ENCODE measurements at regions not wholly inside any gene's neighbourhood (a gene's known extent, or its start where the extent isn't known, plus 50 kb on each side); places are given as distances from the start of the nearest gene placed in this dataset.

- no peaks in the 10 kb centered on the region for H3K9me3 ChIP-seq (replicated peaks in 1 of 3)
- intact Hi-C loops (cut with DNase I): no loop called here
- DNase-seq: peak in 1 of 7 donors; percentile 11
- 83 to 92% (median 86%) methylated on average over 8 of the region's 8 CpGs for WGBS, 4 donors
- TF ChIP-seq POLR2A (IDR thresholded peaks at IDR 0.05): no peak
- TF ChIP-seq, protein P1, sequence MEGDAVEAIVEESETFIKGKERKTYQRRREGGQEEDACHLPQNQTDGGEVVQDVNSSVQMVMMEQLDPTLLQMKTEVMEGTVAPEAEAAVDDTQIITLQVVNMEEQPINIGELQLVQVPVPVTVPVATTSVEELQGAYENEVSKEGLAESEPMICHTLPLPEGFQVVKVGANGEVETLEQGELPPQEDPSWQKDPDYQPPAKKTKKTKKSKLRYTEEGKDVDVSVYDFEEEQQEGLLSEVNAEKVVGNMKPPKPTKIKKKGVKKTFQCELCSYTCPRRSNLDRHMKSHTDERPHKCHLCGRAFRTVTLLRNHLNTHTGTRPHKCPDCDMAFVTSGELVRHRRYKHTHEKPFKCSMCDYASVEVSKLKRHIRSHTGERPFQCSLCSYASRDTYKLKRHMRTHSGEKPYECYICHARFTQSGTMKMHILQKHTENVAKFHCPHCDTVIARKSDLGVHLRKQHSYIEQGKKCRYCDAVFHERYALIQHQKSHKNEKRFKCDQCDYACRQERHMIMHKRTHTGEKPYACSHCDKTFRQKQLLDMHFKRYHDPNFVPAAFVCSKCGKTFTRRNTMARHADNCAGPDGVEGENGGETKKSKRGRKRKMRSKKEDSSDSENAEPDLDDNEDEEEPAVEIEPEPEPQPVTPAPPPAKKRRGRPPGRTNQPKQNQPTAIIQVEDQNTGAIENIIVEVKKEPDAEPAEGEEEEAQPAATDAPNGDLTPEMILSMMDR (IDR thresholded peaks at IDR 0.05): no peak
- no peaks in the 10 kb centered on the region for H3K4me1 ChIP-seq (replicated peaks in 1 of 2)
- no peaks in the 10 kb centered on the region for H3K36me3 ChIP-seq (replicated peaks in 1 of 2)
- H3K27ac ChIP-seq: no peak overlapping the region
- H3K27me3 ChIP-seq: no peaks in the 10 kb centered on the region
- H3K4me3 ChIP-seq: no peak overlapping the region
These were observed 171.9 kb upstream of the RAB4A start for GRCh38 chr1:229098903-229099578.

DNA sequence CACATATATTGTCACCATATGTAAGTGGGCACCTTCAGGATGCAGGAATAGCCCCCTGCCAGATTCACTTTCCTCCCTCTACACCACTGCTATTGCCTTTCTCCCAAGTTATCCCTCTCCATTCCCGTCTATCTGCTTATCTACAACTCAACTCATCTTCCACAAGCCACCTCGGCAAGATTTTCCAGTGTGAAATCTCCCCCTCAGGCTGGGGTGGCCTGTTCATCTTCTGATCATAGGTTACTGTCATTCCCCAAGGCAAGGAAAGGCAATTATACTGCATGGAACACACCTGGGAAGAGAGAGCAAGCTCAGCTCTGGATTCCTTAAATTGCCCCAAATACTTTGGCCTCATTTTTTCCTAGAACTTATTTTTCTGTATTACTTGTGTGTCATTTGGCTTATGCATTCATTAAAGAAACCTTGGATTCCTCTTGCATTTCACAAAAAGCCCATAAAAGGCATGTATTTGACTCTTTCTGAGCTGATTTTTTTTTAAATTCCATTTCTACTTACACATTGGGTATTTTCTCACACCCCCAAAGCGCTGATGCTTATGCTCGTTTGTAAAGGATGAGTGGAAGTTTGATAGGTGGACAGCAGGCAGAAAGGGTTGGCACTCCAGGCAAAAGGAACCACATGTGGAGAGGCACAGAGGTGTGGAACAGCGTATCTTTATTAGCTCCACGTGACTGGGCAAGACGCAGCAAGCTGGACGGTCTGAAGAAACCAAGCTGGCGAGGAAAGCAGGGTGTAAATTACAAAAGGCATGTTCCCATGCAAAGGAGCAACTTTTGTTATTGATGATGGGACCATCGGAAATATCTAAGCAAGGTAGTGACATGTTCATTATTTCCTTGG lies 169.7 kb upstream of the RAB4A start:
- no peak overlapping the region for H3K4me3 ChIP-seq

DNA sequence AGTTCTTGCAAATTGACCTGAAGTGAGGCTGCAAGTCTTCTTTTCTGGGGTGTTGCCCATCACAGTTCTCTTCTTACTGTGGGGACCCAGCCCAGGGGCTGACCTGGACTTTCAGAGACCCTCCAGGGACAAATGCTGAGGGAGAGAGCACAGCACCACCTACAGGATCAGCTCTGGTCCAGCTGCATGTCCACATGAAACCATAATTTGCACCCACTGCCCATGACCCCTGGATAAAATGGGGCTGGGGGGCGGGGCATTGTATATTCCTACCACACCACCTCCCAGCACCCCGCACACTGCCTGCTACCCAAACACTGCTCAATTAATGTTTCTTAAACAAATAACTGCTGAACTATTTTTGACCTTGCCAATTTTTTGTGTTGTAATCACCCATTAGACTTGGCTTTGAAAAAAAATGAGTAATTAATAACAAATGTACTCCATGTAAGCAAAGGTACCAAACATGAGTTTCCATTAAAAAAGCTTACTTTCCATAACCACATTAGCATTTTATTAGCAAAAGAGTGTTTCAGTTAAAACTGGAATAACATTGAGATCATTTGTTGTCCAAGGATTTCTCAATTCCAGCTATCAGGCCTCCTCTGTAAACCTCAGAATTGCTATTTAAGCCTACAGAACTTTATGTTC lies 168.0 kb upstream of the RAB4A start:
- intact Hi-C loops (cut with DNase I): no loop called here
- no peak overlapping the region for H3K27ac ChIP-seq
- 38 to 77% (median 62%) methylated on average over 2 of the region's 2 CpGs for WGBS, 4 donors
- no peaks in the 10 kb centered on the region for H3K9me3 ChIP-seq (replicated peaks in 1 of 3)
- no peaks in the 10 kb centered on the region for H3K36me3 ChIP-seq (replicated peaks in 1 of 2)
- H3K4me1 ChIP-seq (replicated peaks in 1 of 2): no peaks in the 10 kb centered on the region
- H3K27me3 ChIP-seq: no peaks in the 10 kb centered on the region
- no peak for DNase-seq
- no peak overlapping the region for H3K4me3 ChIP-seq
- TF ChIP-seq POLR2A (IDR thresholded peaks at IDR 0.05): no peak
- TF ChIP-seq, protein P1 (IDR thresholded peaks at IDR 0.05): peak in 1 of 6 experiments; percentile 14

More for the DNA sequence above, 169.7 kb upstream of the RAB4A start:
- DNase-seq: no peak
- Histone ChIP-seq H3K4me1 (replicated peaks in 1 of 2) (no peaks in the 10 kb centered on the region), H3K36me3 (replicated peaks in 1 of 2) (no peaks in the 10 kb centered on the region), H3K27me3 (no peaks in the 10 kb centered on the region), H3K9me3 (replicated peaks in 1 of 3) (no peaks in the 10 kb centered on the region), H3K27ac (no peak overlapping the region)
- TF ChIP-seq POLR2A (IDR thresholded peaks at IDR 0.05): no peak
- TF ChIP-seq, protein P1 (IDR thresholded peaks at IDR 0.05): no peak
- 92 to 96% (median 93%) methylated on average over 10 of the region's 10 CpGs for WGBS, 4 donors
- intact Hi-C loops (cut with DNase I): no loop called here

DNA sequence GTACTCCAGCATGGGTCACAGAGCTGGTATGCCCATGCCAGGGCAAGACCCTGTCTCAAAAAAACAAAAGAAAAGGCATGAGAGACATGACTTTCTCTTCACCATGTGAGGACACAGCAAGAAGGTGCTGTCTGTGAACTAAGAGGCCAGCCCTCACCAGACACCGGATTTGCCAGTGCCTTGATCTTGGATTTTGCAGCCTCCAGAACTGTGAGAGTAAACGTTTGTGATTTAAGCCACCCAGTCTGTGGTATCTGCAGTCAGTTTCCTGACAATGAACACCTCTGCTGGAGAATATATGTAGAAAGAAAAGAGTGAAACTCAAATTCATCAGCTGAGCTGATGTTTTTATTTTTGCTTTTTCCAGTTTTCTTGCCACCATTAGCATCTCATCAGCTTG lies 166.3 kb upstream of the RAB4A start:
- Histone ChIP-seq H3K27ac (no peak overlapping the region), H3K9me3 (replicated peaks in 1 of 3) (no peaks in the 10 kb centered on the region), H3K4me1 (replicated peaks in 1 of 2) (no peaks in the 10 kb centered on the region), H3K27me3 (no peaks in the 10 kb centered on the region), H3K36me3 (replicated peaks in 1 of 2) (no peaks in the 10 kb centered on the region), H3K4me3 (no peak overlapping the region)
- 69 to 90% (median 84%) methylated on average over 2 of the region's 2 CpGs for WGBS, 4 donors
- no peak for DNase-seq
- TF ChIP-seq, protein P1 (IDR thresholded peaks at IDR 0.05): no peak
- TF ChIP-seq POLR2A (IDR thresholded peaks at IDR 0.05): no peak
- intact Hi-C loops (cut with DNase I): no loop called here
